OCI-LY1 (cell line): ENCODE measurements at regions not wholly inside any gene's neighbourhood (a gene's known extent, or its start where the extent isn't known, plus 50 kb on each side); places are given as distances from the start of the nearest gene placed in this dataset.

ENCODE experiments used
- H2AFZ ChIP-seq: fragments of 200-600 bp; sonication (generic), shearing (Covaris generic); 2 replicates; pipeline ENCODE4 v1.6.0; 2014; ENCODE audit warnings: antibody characterized with exemption, mild to moderate bottlenecking, low read length
- H3F3A ChIP-seq: fragments of 200-600 bp; sonication (generic), shearing (Covaris generic); 2 replicates; pipeline ENCODE4 v1.6.0; 2014; ENCODE audit warnings: mild to moderate bottlenecking, antibody characterized with exemption, low read length, moderate library complexity; ENCODE audit not compliant: insufficient read depth
- H3K27ac ChIP-seq: fragments of 200-600 bp; sonication (generic); 2 replicates; pipeline ENCODE4 v1.5.1; 2014; ENCODE audit warnings: low read length, mixed run types, mild to moderate bottlenecking, low read depth; ENCODE audit not compliant: poor library complexity, severe bottlenecking
- H3K27me3 ChIP-seq: fragments of 200-600 bp; sonication (generic); 2 replicates; pipeline ENCODE4 v1.6.0; 2014; ENCODE audit warnings: antibody characterized with exemption, mild to moderate bottlenecking, low read length, moderate library complexity; ENCODE audit not compliant: insufficient read depth
- H3K36me3 ChIP-seq: fragments of 200-600 bp; sonication (generic); 2 replicates; pipeline ENCODE4 v1.6.1; 2014; ENCODE audit warnings: mild to moderate bottlenecking, antibody characterized with exemption, low read length, moderate library complexity, mixed read lengths; ENCODE audit not compliant: insufficient read depth
- H3K4me1 ChIP-seq: fragments of 200-600 bp; sonication (generic); 2 replicates; pipeline ENCODE4 v1.5.1; 2014; ENCODE audit warnings: mild to moderate bottlenecking, low read length, moderate library complexity; ENCODE audit not compliant: insufficient read depth, severe bottlenecking
- H3K4me2 ChIP-seq: fragments of 200-600 bp; sonication (generic), shearing (Covaris generic); 2 replicates; pipeline ENCODE4 v1.6.1; 2014; ENCODE audit warnings: low read length
- H3K4me3 ChIP-seq: fragments of 200-600 bp; sonication (generic); 2 replicates; pipeline ENCODE4 v1.5.1; 2014; ENCODE audit warnings: low read length, low read depth, mild to moderate bottlenecking, mixed read lengths; ENCODE audit not compliant: poor library complexity, severe bottlenecking
- H3K79me2 ChIP-seq: fragments of 200-600 bp; shearing (Covaris generic); 2 replicates; pipeline ENCODE4 v1.6.1; 2016; ENCODE audit warnings: mixed run types, low read length, mixed read lengths; ENCODE audit not compliant: insufficient read depth
- H3K9ac ChIP-seq: fragments of 200-600 bp; sonication (generic), shearing (Covaris generic); 2 replicates; pipeline ENCODE4 v1.6.1; 2014; ENCODE audit warnings: mild to moderate bottlenecking, low read length, mixed read lengths
- H3K9me2 ChIP-seq: fragments of 200-600 bp; sonication (generic), shearing (Covaris generic); 2 replicates; pipeline ENCODE4 v1.6.1; 2014; ENCODE audit warnings: low read depth, mild to moderate bottlenecking, low read length, mixed read lengths
- H3K9me3 ChIP-seq: fragments of 200-600 bp; shearing (Covaris generic); 2 replicates; pipeline ENCODE4 v1.6.1; 2014; ENCODE audit warnings: low read length, mixed read lengths
- H4K20me1 ChIP-seq: fragments of 200-600 bp; sonication (generic), shearing (Covaris generic); 2 replicates; pipeline ENCODE4 v1.6.0; 2016; ENCODE audit warnings: mild to moderate bottlenecking, low read length; ENCODE audit not compliant: insufficient read depth
- EZH2 ChIP-seq: fragments of 200-600 bp; sonication (generic), shearing (Covaris generic); IDR thresholded peaks from 2 replicates; pipeline ENCODE4 v1.8.0; 2017; ENCODE audit warnings: borderline replicate concordance, mixed run types, mild to moderate bottlenecking, antibody characterized with exemption, low read length, moderate library complexity, mixed read lengths
- TF ChIP-seq, protein P1 (sequence below): fragments of 200-600 bp; sonication (generic), shearing (Covaris generic); IDR thresholded peaks from 2 replicates; pipeline ENCODE4 v1.5.1; 2017; ENCODE audit warnings: mild to moderate bottlenecking, antibody characterized with exemption, low read length, moderate library complexity, mixed read lengths

DNA sequence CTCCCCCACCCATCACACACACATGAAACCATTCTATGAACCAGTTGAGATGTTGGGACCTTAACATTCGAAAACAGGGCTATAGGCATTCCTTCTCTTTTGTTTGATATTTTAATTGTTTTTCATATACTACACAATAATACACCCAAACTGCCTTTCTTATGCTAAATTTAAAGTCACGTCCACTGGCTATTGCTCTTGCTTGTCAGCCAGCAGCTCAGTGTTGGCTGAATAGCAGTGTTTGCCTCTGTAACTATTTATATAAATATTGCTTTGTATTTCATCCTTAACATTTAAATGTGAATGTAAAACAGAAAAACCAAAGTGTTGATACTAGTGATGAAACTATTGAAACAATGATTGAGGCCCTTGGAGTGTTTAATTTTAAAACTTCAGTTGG lies 234.4 kb upstream of the KCNK2 start:
- Histone ChIP-seq H3K4me3 (no peak overlapping the region), H3K27ac (no peak overlapping the region), H3K27me3 (no peaks in the 10 kb centered on the region), H3K79me2 (no peaks in the 10 kb centered on the region), H4K20me1 (no peaks in the 10 kb centered on the region), H3K9me2 (no peaks in the 10 kb centered on the region), H2AFZ (no peak overlapping the region), H3F3A (no peaks in the 10 kb centered on the region), H3K9ac (no peak overlapping the region), H3K9me3 (no peaks in the 10 kb centered on the region), H3K36me3 (no peaks in the 10 kb centered on the region), H3K4me1 (no peaks in the 10 kb centered on the region), H3K4me2 (no peak overlapping the region)
- TF ChIP-seq EZH2: no peak
- TF ChIP-seq, protein P1, sequence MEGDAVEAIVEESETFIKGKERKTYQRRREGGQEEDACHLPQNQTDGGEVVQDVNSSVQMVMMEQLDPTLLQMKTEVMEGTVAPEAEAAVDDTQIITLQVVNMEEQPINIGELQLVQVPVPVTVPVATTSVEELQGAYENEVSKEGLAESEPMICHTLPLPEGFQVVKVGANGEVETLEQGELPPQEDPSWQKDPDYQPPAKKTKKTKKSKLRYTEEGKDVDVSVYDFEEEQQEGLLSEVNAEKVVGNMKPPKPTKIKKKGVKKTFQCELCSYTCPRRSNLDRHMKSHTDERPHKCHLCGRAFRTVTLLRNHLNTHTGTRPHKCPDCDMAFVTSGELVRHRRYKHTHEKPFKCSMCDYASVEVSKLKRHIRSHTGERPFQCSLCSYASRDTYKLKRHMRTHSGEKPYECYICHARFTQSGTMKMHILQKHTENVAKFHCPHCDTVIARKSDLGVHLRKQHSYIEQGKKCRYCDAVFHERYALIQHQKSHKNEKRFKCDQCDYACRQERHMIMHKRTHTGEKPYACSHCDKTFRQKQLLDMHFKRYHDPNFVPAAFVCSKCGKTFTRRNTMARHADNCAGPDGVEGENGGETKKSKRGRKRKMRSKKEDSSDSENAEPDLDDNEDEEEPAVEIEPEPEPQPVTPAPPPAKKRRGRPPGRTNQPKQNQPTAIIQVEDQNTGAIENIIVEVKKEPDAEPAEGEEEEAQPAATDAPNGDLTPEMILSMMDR: no peak

DNA sequence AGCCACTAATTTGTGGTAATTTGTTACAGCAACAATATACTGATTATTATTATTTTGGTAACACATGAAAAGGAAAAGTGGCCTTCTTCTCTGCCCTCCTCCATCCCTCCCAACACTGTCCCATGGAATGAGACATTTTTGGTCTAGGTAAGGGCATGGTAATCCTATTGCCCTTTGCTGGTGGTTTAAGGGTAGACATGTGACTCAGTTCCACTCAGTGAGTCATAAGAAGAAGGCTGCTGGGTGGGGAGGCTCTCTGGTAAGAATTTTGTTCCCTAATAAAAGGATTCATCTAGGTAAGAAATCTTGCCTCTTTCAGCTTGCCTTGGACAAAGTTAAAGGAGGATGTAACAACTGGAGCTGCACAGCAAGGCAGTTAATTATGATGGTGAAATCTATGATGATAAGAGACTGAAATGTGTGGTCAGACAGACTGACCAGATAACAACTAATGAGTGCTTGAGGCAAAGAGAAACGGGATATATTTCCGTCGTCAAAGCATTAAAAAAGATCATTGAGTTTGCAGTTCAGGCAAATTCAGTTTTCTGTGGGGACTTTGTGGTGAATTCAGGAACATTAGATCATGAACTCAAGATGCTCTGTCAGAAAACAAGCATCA lies 232.0 kb upstream of the KCNK2 start:
- TF ChIP-seq EZH2: no peak
- TF ChIP-seq, protein P1: no peak
- Histone ChIP-seq H3F3A (no peaks in the 10 kb centered on the region), H4K20me1 (no peaks in the 10 kb centered on the region), H3K27me3 (no peaks in the 10 kb centered on the region), H3K4me2 (no peak overlapping the region), H3K4me1 (no peaks in the 10 kb centered on the region), H3K36me3 (no peaks in the 10 kb centered on the region), H3K9me3 (no peaks in the 10 kb centered on the region), H3K9me2 (no peaks in the 10 kb centered on the region), H3K27ac (no peak overlapping the region), H3K9ac (no peak overlapping the region), H3K4me3 (no peak overlapping the region), H2AFZ (no peak overlapping the region), H3K79me2 (no peaks in the 10 kb centered on the region)

DNA sequence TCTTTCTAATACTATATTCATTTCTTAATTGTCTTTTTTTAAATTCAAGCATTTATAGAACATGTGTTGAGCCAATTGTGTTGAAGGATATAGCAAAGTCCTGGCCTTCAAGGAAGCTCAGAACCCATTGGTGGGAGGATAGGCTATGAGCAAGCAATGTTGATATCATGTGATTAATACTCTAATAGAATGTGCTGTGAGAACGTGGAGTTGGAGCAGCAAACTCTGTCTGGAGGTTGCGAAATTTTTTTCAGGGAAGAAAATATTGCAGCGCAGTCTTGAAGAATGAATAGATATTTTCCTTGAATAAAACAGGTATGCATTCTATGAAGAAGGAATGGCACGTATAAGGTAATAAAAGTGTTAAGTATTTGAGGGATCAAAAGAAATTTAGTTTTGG lies 229.2 kb upstream of the KCNK2 start:
- Histone ChIP-seq H3K9ac (no peak overlapping the region), H3K27me3 (no peaks in the 10 kb centered on the region), H3K9me3 (no peaks in the 10 kb centered on the region), H3K79me2 (no peaks in the 10 kb centered on the region), H3K4me2 (no peak overlapping the region), H3K4me3 (no peak overlapping the region), H3K36me3 (no peaks in the 10 kb centered on the region), H3K4me1 (no peaks in the 10 kb centered on the region), H3K9me2 (no peaks in the 10 kb centered on the region), H3F3A (no peaks in the 10 kb centered on the region), H4K20me1 (no peaks in the 10 kb centered on the region), H2AFZ (no peak overlapping the region), H3K27ac (no peak overlapping the region)
- TF ChIP-seq EZH2: no peak
- TF ChIP-seq, protein P1: no peak
